GM12874 (cell line): ENCODE measurements at regions not wholly inside any gene's neighbourhood (a gene's known extent, or its start where the extent isn't known, plus 50 kb on each side); places are given as distances from the start of the nearest gene placed in this dataset.

Source experiments
- TF ChIP-seq, protein P1 (sequence below): IDR thresholded peaks from 2 replicates; pipeline ENCODE4 v1.5.1; 2011; ENCODE audit warnings: low read depth, mild to moderate bottlenecking, control low read depth, low read length, moderate library complexity; ENCODE audit not compliant: insufficient read depth

DNA sequence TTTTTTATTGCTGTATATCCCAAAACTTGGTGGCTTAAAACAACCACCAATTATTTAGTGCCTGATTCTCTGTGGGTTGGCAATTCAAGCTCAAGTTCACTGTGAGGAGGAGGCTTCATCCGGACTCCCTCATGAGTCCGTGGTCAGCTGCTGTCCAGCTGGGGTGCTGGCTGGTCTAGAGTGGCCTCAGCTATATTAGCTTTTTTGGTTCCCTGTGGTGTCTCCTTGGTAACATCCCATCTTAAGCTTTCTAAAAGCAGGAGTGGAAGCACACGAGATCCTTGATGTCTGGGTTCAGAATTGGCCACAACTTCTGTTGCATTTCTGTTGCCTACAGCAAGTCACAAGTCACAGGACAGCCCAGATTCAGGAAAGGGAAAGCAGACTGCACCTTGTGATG is 536.5 kb upstream of the FZD8 start:
- TF ChIP-seq, protein P1, sequence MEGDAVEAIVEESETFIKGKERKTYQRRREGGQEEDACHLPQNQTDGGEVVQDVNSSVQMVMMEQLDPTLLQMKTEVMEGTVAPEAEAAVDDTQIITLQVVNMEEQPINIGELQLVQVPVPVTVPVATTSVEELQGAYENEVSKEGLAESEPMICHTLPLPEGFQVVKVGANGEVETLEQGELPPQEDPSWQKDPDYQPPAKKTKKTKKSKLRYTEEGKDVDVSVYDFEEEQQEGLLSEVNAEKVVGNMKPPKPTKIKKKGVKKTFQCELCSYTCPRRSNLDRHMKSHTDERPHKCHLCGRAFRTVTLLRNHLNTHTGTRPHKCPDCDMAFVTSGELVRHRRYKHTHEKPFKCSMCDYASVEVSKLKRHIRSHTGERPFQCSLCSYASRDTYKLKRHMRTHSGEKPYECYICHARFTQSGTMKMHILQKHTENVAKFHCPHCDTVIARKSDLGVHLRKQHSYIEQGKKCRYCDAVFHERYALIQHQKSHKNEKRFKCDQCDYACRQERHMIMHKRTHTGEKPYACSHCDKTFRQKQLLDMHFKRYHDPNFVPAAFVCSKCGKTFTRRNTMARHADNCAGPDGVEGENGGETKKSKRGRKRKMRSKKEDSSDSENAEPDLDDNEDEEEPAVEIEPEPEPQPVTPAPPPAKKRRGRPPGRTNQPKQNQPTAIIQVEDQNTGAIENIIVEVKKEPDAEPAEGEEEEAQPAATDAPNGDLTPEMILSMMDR: no peak

DNA sequence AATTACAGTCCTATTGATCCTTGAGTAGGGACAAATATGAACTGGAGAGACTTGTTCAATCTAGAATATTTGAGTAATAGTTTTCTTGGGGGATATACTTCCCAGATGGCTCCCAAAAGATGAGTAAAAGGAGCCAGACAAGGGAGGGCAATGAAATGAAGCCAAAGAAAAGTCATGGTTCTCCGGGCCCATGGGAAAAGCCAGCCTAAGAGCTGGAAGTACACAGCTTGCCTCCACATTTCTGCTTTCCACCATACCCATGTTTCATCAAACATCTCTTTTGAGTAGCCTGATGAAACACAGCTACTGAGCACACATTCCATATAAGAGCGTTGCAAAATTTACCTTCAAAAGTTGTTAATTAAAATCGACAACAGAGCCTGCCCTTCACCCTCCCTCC is 535.0 kb upstream of the FZD8 start:
- TF ChIP-seq, protein P1: no peak

DNA sequence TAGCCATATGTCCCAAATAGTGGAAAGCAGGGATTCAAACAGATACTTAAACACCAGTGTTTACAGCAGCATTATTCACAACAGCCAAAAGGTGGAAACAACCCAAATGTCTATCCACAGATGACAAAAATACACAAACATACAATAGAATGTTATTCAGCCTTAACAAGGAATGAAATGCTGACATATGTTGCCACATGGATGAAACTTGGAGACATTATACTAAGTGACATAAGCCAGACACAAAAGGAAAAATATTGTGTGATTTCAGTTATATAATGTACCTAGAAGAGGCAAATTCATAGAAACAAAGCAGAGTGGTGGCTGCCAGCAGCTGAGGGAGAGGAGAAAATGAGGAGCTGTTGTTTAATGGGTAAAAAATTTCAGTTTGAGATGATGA is 533.9 kb upstream of the FZD8 start:
- TF ChIP-seq, protein P1: no peak

DNA sequence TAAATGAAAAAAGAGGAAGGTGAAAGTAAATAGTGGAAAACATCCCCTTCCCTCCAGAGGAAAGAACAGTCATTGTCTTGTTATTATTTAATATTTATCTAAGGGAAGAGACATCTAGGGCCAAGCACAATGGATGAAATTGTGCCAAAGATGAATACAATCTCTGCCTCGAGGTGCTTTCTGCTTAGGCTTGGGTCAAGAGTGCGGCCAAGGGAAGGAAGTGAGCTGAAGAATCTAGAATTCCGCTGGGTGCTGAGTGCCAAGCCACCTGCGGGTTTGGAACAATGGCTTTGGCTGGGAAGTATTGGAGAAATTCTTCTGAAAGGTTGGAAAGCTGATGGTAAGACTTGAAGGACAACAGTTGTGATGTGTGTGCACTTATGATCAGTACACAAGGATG is 531.3 kb upstream of the FZD8 start:
- TF ChIP-seq, protein P1: no peak

DNA sequence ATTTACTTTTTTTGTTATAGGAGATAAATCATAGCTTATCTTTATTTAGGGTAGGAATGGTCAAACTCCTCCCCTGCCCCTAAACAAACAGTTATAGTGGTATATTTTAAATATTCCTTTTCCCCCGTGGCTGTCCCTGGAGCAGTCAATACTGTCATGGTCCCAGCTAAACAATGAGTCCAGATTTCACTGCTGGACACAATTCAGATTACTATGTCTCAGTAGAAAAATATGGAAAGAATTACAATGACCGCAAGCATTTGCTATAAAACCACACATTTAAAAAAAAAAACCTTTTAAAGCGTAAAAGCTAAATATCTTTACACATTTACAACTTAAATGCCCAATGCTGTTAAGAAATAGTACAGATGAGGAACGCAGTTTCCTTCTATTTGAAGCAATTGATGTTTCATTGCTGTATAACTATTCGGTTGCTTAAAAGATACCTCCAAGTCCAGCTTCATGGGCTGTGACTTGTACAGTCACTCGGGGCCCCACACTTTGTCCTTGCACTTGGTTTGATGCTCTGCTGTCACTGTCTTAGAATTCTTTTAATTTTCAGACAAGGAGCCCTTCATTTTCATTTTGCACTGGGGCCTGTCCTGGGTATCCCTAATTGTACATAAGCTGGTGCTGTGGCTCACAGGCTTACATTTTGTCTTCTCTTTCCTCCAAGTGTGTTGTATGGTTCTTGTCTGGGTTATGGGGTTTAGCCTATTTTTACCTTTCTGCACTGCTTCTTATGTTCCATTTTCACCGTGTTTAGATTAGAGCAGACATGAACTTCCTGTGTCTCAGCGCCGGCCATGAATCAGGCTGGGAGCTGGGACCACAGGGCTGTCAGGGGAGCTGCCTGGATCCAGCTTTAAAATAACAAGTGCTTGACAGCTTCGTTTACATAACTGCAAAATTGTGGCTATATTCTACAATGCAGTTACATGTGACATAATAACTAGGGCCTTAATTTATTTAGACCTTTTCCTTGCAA is 530.2 kb upstream of the FZD8 start:
- TF ChIP-seq, protein P1: no peak

DNA sequence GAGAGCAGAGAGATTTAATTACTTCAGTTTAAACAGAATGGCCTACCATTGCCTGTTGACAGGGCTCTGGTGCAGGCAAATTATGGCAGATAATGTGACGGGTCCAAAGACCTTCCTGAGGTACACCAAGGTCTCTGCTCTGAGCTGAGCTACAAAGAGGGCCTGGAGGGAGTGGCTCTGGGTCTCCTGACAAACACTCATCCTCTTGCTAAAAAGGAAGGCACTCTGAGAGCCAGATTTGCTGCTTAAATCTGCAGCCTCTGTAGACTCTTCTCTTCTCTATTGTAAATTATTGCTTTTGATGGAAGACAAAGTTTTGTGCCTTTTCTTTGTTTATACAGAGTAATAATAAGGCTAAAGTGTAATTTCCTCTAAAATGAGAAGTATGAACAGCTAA is 529.5 kb upstream of the FZD8 start:
- TF ChIP-seq, protein P1: no peak

DNA sequence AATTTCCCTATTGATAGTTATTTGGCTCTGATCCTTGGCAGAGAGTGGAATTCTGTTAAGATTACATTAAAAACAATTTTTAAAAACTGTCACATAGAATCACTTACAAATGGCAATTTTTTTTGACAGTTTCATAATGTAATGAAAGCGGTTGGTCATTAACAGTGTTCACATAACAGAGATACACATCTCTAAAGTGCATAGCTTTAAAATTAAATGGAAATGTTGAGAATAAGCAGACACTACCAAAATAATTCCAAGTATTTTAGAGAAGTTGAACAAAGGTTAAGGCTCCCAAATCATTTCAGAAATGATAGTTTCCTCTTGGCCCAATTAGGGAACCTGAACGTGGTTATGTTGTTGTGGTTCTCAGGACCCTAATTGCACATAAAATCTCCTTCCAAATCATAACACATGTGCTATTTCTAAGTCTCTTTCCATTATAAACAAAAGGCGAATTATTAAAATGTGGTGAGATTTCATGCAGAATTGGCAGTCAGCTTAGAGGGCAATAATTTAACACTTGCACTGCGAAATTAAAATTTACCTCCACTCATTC is 528.9 kb upstream of the FZD8 start:
- TF ChIP-seq, protein P1: no peak
